K562 (cell line): ENCODE measurements at regions not wholly inside any gene's neighbourhood (a gene's known extent, or its start where the extent isn't known, plus 50 kb on each side); places are given as distances from the start of the nearest gene placed in this dataset.
A peak's percentile ranks its signal among the peaks of the same experiment; 100 is the strongest.

Experiments
- ATAC-seq: fragments of 200-7000 bp; cut with Tn5 transposase; 3 replicates; pipeline ENCODE4 v1.9.1; 2020; ENCODE audit warnings: moderate library complexity
- BruUV-seq: library from RNA; stranded (reverse); fragments of 400-500 nt; replicated peaks from 2 replicates; lab custom pipeline; 2021; lab: Mats Ljungman, UMichigan
- CTCF ChIA-PET: fragments of 300-600 bp; formaldehyde crosslinking; extraction: SDS; loops from one replicate; lab custom pipeline; 2021; ENCODE audit warnings: low intra/inter-chr PET ratio; lab: Yijun Ruan, JAX
- POLR2A ChIA-PET: fragments of 300-600, 350-650 bp; sonication (Branson Sonifier 250); formaldehyde crosslinking; extraction: SDS; loops from one replicate; lab custom pipeline; 2021; ENCODE audit warnings: antibody characterized with exemption, inconsistent platforms; lab: Yijun Ruan, JAX
- DNase-seq, 4 experiments: peaks; one replicate each; pipeline versions ENCODE4 v3.0.0 to v3.0.0-alpha.2; 2011 to 2018; ENCODE audit warnings: low spot score in 3 of 4, mixed read lengths in 3 of 4; ENCODE audit errors: extremely low read depth in 1 of 4
- FAIRE-seq: peaks from 2 replicates; lab custom pipeline; 2011; peaks lifted over from hg19 to GRCh38; lab: Jason Lieb, UNC
- H2AFZ ChIP-seq: 2 replicates; pipeline ENCODE4 v1.6.0; 2011; ENCODE audit warnings: low read depth, low read length, control low read depth, inconsistent platforms
- H3K27ac ChIP-seq: fragments of 200-600 bp; 3 replicates; pipeline ENCODE4 v1.8.0; 2011; ENCODE audit warnings: low read depth, mild to moderate bottlenecking, control low read depth, inconsistent platforms, low read length, moderate library complexity, mixed read lengths; ENCODE audit errors: extremely low read depth
- H3K27me3 ChIP-seq, 2 experiments: fragments of 300-600 bp in 1 of 2; 2 replicates in 1 of 2; 3 replicates in 1 of 2; pipeline versions ENCODE4 v1.6.0 to v1.8.0; 2011; ENCODE audit warnings: inconsistent platforms in 2 of 2, low read length in 2 of 2, mild to moderate bottlenecking in 1 of 2, mixed read lengths in 1 of 2, moderate library complexity in 1 of 2; ENCODE audit not compliant: control insufficient read depth in 2 of 2, insufficient read depth in 2 of 2
- H3K36me3 ChIP-seq: fragments of 300-600 bp; 3 replicates; pipeline ENCODE4 v1.8.0; 2011; ENCODE audit warnings: mild to moderate bottlenecking, low read length, inconsistent platforms; ENCODE audit not compliant: control insufficient read depth, insufficient read depth
- H3K4me1 ChIP-seq, 2 experiments: fragments of 200-600 bp in 1 of 2; replicated peaks in 1 of 2; 2 replicates in 1 of 2; 3 replicates in 1 of 2; pipeline versions ENCODE4 v1.5.1 to v1.8.0; 2011; ENCODE audit warnings: inconsistent platforms in 2 of 2, low read length in 2 of 2, mild to moderate bottlenecking in 1 of 2, mixed read lengths in 1 of 2, moderate library complexity in 1 of 2; ENCODE audit not compliant: control insufficient read depth in 2 of 2, insufficient read depth in 2 of 2
- H3K4me2 ChIP-seq: 2 replicates; pipeline ENCODE4 v1.6.1; 2011; ENCODE audit warnings: low read length, control low read depth, inconsistent platforms, mixed read lengths; ENCODE audit not compliant: insufficient read depth
- H3K4me3 ChIP-seq: fragments of 200-600 bp; sonication (generic), shearing (Covaris generic); 2 replicates; pipeline ENCODE4 v1.5.1; 2016; ENCODE audit warnings: control low read depth, inconsistent platforms
- H3K79me2 ChIP-seq: fragments of 200-600 bp; 3 replicates; pipeline ENCODE4 v1.8.0; 2011; ENCODE audit warnings: low read length, inconsistent platforms; ENCODE audit not compliant: control insufficient read depth, insufficient read depth
- H3K9ac ChIP-seq, 2 experiments: 2 replicates each; pipeline versions ENCODE4 v1.6.0 to v1.6.1; 2011; ENCODE audit warnings: low read depth in 2 of 2, low read length in 2 of 2, control low read depth in 1 of 2, inconsistent platforms in 1 of 2, mild to moderate bottlenecking in 1 of 2, mixed read lengths in 1 of 2; ENCODE audit not compliant: insufficient read depth in 1 of 2
- H3K9me1 ChIP-seq: one replicate; pipeline ENCODE4 v1.6.0; 2011; ENCODE audit warnings: inconsistent platforms, mild to moderate bottlenecking, low read length, moderate library complexity; ENCODE audit not compliant: control insufficient read depth, insufficient read depth
- H3K9me3 ChIP-seq: replicated peaks from 2 replicates; pipeline ENCODE4 v1.5.1; 2011; ENCODE audit warnings: low read depth, low read length, inconsistent platforms; ENCODE audit not compliant: control insufficient read depth, insufficient read depth
- H4K20me1 ChIP-seq: replicated peaks from 2 replicates; pipeline ENCODE4 v1.6.1; 2011; ENCODE audit warnings: low read length, inconsistent platforms, mixed read lengths; ENCODE audit not compliant: control insufficient read depth, insufficient read depth
- ELK3 ChIP-seq: fragments of 450-650 bp; formaldehyde crosslinking; IDR thresholded peaks from 2 replicates; pipeline ENCODE4 v1.4.0; 2020; ENCODE audit warnings: mild to moderate bottlenecking
- EP300 ChIP-seq: IDR thresholded peaks from 2 replicates; pipeline ENCODE4 v1.6.1; 2012; ENCODE audit warnings: low read length, improper control_type of control experiment
- FIP1L1 ChIP-seq: fragments of 200-400 bp; formaldehyde crosslinking; IDR thresholded peaks from 2 replicates; pipeline ENCODE4 v1.6.1; 2018; ENCODE audit warnings: mild to moderate bottlenecking, low read depth, low read length; ENCODE audit not compliant: poor library complexity, severe bottlenecking
- GABPB2 ChIP-seq: fragments of 250-450 bp; sonication (Bioruptor Pico); conservative IDR thresholded peaks from 2 replicates; pipeline ENCODE4 v1.5.1; 2021; ENCODE audit warnings: mild to moderate bottlenecking
- HNRNPK ChIP-seq: fragments of 200-400 bp; formaldehyde crosslinking; IDR thresholded peaks from one replicate; pipeline ENCODE4 v1.6.1; 2018; ENCODE audit warnings: mild to moderate bottlenecking, low read depth, low read length; ENCODE audit not compliant: poor library complexity, severe bottlenecking
- MLX ChIP-seq, 2 experiments: fragments of 450-650 bp in 1 of 2; sonication (generic) in 1 of 2; formaldehyde crosslinking; conservative IDR thresholded peaks; 2 replicates each; pipeline versions ENCODE4 v1.4.0 to v1.8.1; 2020 to 2022; ENCODE audit warnings: mild to moderate bottlenecking in 1 of 2, missing genetic modification reagents in 1 of 2
- MTA1 ChIP-seq: fragments of 450-650 bp; IDR thresholded peaks from 2 replicates; pipeline ENCODE4 v1.6.1; 2017; ENCODE audit warnings: borderline replicate concordance
- NONO ChIP-seq, 2 experiments: fragments of 200-400 bp in 1 of 2; fragments of 450-650 bp in 1 of 2; formaldehyde crosslinking in 1 of 2; IDR thresholded peaks; 2 replicates each; pipeline ENCODE4 v1.6.1; 2017; ENCODE audit warnings: low read depth in 2 of 2, mild to moderate bottlenecking in 2 of 2, moderate library complexity in 2 of 2, low read length in 1 of 2
- TEAD2 ChIP-seq: fragments of 450-650 bp; IDR thresholded peaks from 2 replicates; pipeline ENCODE4 v1.6.1; 2016; ENCODE audit warnings: missing genetic modification characterization, control low read depth, missing compliant biosample characterization
- ZFP30 ChIP-seq: fragments of 250-450 bp; sonication (Bioruptor Pico); IDR thresholded peaks from 2 replicates; pipeline ENCODE4 v1.8.0; 2022; ENCODE audit warnings: moderate library complexity, mild to moderate bottlenecking, inconsistent platforms, borderline replicate concordance
- ZKSCAN8 ChIP-seq: fragments of 200-800 bp; sonication (Bioruptor generic); IDR thresholded peaks from 2 replicates; pipeline ENCODE4 v1.6.1; 2016; ENCODE audit warnings: missing genetic modification characterization, missing compliant biosample characterization
- ZNF232 ChIP-seq: sonication (generic); formaldehyde crosslinking; IDR thresholded peaks from 2 replicates; pipeline ENCODE4 v1.8.0; 2022; ENCODE audit warnings: mild to moderate bottlenecking, missing genetic modification reagents
- ZNF347 ChIP-seq: fragments of 450-650 bp; formaldehyde crosslinking; IDR thresholded peaks from 2 replicates; pipeline ENCODE4 v1.4.0; 2020; ENCODE audit warnings: low read depth, mild to moderate bottlenecking, moderate library complexity
- WGBS: fragments of 100-300 bp; shearing (Covaris generic); methylation state at CpG from one replicate; pipeline ENCODE4 v1.1.6; 2016; ENCODE audit warnings: low coverage, mixed read lengths; ENCODE audit not compliant: insufficient coverage; ENCODE audit errors: missing lambda C conversion rate; 5-methylcytosine and 5-hydroxymethylcytosine counted together
- in situ Hi-C: fragments of 300-500 bp; cut with MboI; formaldehyde crosslinking; loops from 4 replicates; pipeline ENCODE4 v1.15.0; 2018; ENCODE audit warnings: inconsistent platforms, mixed read lengths
- intact Hi-C: fragments of 100-400 bp; cut with micrococcal nuclease; formaldehyde crosslinking; loops from 2 replicates; pipeline ENCODE4 v1.14.2; 2022

GRCh38 chr7:96481796-96482195 lies 159.9 kb upstream of the SLC25A13 start:
- WGBS = 4% methylated on average over 1 of the region's 1 CpG
- H3K79me2 ChIP-seq = no peaks in the 10 kb centered on the region
- DNase-seq (no peak), ATAC-seq (no peak), FAIRE-seq (peak; percentile 15)
- no peak overlapping the region for H3K4me2 ChIP-seq
- no TSS peak for BruUV-seq
- H4K20me1 ChIP-seq = no peaks in the 10 kb centered on the region
- no peaks in the 10 kb centered on the region for H3K36me3 ChIP-seq
- H3K9me1 ChIP-seq = no peaks in the 10 kb centered on the region
- no peaks in the 10 kb centered on the region for H3K4me1 ChIP-seq
- in situ Hi-C loops = no loop called here
- CTCF ChIA-PET = no interaction called here
- H3K9ac ChIP-seq = no peak overlapping the region
- no peaks in the 10 kb centered on the region for H3K9me3 ChIP-seq
- H3K27ac ChIP-seq = no peak overlapping the region
- POLR2A ChIA-PET = no interaction called here
- intact Hi-C loops = no loop called here
- H2AFZ ChIP-seq = no peak overlapping the region
- H3K4me3 ChIP-seq = no peak overlapping the region
- TF ChIP-seq TEAD2 (tag) (no peak), ZNF347 (CRISPR knock-in tag) (no peak), GABPB2 (CRISPR knock-in tag) (no peak), ZKSCAN8 (CRISPR knock-in tag) (no peak), ZNF232 (CRISPR knock-in tag) (no peak), ELK3 (CRISPR knock-in tag) (no peak), MLX (CRISPR knock-in tag; conservative IDR thresholded peaks at IDR 0.05) (no peak), MTA1 (no peak), HNRNPK (no peak), NONO (IDR thresholded peaks at IDR 0.05; ENCODE audit: low read depth in 2 of 2, low read length in 1 of 2) (no peak), FIP1L1 (no peak), ZFP30 (CRISPR knock-in tag) (no peak), EP300 (no peak)
- H3K27me3 ChIP-seq = no peaks in the 10 kb centered on the region; a peak in 1 of 5 replicates
